GM13977 (cell line): ENCODE measurements at regions not wholly inside any gene's neighbourhood (a gene's known extent, or its start where the extent isn't known, plus 50 kb on each side); places are given as distances from the start of the nearest gene placed in this dataset.

Experiments
- DNase-seq: peaks from one replicate; pipeline ENCODE4 v3.0.0; 2012; ENCODE audit warnings: low spot score
- in situ Hi-C: fragments of 300-500 bp; cut with MboI; formaldehyde crosslinking; loops from one replicate; pipeline ENCODE4 v1.12.0; 2022; ENCODE audit warnings: low sequenced_read_pairs, low pct_unique_long_range_greater_than_20kb, mixed read lengths, inconsistent platforms; ENCODE audit not compliant: unreplicated experiment
- TF ChIP-seq, protein P1 (sequence below): IDR thresholded peaks from 2 replicates; pipeline ENCODE4 v1.5.1; 2012; ENCODE audit warnings: mild to moderate bottlenecking, control low read depth; ENCODE audit not compliant: insufficient read depth; ENCODE audit errors: extremely low read depth, missing control alignments

DNA sequence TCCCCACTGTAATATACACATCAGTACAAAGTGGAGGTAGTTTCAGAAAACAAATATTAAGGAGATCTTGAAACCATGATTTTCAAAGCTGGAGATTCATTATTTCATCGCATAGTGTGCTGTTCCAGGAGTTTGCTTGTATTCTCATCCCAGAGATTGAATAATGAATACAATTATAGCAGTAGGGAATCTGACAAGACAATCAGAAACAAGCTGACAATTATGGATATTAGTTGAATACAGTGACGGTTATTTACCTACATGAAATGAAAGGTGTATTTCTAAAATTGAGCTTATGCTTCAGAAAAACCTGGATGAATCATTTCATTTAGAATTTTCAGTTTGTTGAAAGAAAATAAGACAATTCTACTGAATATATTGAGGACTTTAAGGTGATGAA is 2119.0 kb downstream of the MRPL39 start:
- in situ Hi-C loops, result no loop called here
- no peak for DNase-seq
- TF ChIP-seq, protein P1, sequence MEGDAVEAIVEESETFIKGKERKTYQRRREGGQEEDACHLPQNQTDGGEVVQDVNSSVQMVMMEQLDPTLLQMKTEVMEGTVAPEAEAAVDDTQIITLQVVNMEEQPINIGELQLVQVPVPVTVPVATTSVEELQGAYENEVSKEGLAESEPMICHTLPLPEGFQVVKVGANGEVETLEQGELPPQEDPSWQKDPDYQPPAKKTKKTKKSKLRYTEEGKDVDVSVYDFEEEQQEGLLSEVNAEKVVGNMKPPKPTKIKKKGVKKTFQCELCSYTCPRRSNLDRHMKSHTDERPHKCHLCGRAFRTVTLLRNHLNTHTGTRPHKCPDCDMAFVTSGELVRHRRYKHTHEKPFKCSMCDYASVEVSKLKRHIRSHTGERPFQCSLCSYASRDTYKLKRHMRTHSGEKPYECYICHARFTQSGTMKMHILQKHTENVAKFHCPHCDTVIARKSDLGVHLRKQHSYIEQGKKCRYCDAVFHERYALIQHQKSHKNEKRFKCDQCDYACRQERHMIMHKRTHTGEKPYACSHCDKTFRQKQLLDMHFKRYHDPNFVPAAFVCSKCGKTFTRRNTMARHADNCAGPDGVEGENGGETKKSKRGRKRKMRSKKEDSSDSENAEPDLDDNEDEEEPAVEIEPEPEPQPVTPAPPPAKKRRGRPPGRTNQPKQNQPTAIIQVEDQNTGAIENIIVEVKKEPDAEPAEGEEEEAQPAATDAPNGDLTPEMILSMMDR, result no peak

DNA sequence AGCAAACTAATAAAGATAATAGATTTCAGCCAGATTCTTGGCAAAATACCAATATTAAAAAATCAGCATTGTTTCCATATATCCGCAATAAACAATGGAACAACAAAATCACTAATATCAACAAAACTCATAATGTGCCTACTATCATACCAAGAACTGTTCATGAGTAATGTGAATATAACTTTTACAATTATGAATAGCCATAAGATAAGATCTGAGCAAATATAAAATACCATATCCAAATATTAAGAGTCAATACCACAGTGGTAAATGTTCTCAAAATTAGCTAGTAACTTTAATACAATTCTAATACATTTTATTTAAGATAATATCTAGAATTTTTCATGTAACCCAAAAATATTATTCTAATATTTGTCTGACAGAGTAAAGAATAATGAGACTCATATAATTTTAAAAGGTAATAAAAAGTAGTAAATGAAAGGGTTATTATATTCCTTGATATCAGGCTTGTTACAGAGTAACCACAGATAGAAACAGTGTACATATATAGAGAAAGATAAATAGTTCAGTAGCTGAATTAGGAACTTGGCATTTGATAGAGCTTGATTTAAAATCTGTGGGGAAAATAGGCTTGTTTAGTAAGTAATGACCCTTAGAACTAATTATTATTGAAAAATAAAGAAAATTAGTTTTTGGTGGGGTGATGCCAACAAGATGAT is 2126.6 kb downstream of the MRPL39 start:
- TF ChIP-seq, protein P1, result no peak
- in situ Hi-C loops, result no loop called here
- no peak for DNase-seq

DNA sequence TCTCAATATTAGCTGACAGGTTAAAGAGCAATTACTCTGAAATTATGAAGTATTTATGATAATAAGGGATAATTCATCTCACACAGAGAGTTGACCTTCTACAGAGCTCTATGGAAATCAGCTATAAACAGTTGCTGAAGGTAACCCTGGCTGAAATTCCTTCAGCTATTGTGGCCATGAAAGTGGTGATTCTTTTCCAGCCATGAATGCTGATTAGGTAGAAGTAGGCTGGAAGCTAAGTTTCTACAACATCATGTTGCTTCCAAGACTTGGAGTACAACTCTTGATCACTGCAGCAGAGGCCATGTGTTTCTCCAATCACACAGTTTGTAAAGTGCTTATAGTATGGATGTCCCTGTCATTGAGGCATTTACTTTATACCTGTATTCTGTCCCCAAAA is 2128.9 kb downstream of the MRPL39 start:
- in situ Hi-C loops, result no loop called here
- DNase-seq, result no peak
- TF ChIP-seq, protein P1, result no peak

DNA sequence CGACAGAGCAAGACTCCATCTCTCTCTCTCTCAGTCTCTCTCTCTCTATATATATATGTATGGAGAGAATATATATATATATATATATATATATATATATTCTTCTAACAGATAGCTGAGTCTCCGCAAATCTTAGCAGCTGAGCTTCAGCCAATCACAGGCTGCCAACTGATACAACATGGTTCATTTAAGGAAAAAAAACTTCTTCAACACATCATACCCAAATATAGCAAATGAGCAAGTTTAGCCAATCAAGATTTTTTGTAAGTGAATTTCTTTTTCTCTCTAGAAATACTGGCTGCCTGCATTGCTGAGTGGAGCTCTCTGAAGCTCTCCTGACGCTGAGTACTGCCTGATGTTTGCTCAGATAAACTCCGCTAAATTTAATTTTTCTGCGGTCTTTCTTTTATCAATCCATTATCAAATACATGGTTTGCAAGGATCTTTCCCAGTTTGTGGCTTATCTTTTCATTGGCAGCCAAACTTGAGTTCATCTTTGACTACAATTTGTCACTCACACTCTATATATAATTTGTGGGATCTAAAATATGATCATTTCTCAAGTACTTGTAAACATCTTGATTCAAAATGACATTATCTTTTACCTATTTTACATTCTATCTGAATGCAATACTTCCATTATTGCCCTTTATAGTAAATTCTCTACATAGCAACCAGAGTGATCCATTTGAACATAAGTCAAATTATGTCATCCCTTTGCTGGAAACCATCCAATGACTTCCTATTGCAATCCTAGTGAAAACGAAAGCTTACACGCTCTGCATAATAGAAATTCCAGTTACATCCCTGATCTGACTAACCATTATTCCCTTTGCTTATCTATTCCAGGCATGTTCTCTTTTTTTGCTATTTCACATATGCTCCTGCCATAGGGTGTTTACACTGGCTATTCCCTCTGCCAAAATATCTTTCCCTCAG is 2131.7 kb downstream of the MRPL39 start:
- in situ Hi-C loops, result no loop called here
- DNase-seq, result no peak

DNA sequence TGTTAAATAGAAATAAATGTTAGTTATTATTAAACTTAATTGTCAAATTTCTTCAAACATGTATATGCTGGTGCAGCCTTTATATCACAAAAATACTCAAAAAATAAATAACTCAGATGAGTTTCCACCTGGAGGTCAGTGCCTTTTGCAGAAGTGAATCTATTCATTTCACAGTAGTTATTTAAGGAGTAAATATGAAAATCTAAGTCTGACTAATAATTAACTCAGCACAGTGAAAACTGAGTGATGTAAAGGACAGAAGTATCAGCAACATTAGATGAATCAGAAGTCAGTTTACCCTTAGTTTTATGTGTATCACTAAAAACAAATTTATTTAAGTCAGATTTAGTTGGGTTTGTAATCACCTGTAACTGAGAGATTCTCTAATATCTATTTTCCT is 2135.4 kb downstream of the MRPL39 start:
- no peak for DNase-seq
- in situ Hi-C loops, result no loop called here
- TF ChIP-seq, protein P1, result no peak

More for the DNA sequence above, 2131.7 kb downstream of the MRPL39 start:
- TF ChIP-seq, protein P1, result no peak

DNA sequence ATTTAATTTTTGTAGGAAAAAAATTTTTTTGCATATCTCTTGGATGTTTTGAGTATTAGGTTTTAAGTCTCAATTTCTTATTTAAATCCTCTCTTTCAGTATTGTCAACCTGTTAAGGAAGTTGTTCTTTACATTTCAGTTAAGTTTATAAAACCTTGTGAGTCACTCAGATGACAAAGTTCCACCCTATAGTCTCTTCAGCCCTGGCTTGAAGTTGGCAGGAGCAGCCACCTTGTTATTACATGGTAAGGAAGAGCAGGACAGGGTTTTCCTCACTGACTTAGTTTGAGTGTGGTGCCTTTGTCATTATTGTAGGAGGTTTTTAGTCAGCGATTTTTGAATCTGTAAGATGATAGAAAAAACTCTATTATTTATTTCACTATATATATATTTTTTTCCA is 2143.9 kb downstream of the MRPL39 start:
- TF ChIP-seq, protein P1, result no peak
- in situ Hi-C loops, result no loop called here
- DNase-seq, result no peak
